Karpas-422 (cell line): ENCODE measurements at regions not wholly inside any gene's neighbourhood (a gene's known extent, or its start where the extent isn't known, plus 50 kb on each side); places are given as distances from the start of the nearest gene placed in this dataset.

Experiments used
- DNase-seq: peaks from one replicate; pipeline ENCODE4 v3.0.0-alpha.2; 2015
- H2AFZ ChIP-seq: fragments of 200-600 bp; sonication (generic); 2 replicates; pipeline ENCODE4 v1.6.1; 2014; ENCODE audit warnings: antibody characterized with exemption, low read length, mixed read lengths
- H3K27ac ChIP-seq: fragments of 200-600 bp; sonication (generic); 2 replicates; pipeline ENCODE4 v1.5.1; 2014; ENCODE audit warnings: mild to moderate bottlenecking, low read length, moderate library complexity
- H3K27me3 ChIP-seq: fragments of 200-600 bp; sonication (generic); 2 replicates; pipeline ENCODE4 v1.6.1; 2014; ENCODE audit warnings: low read length, mixed read lengths
- H3K36me3 ChIP-seq: fragments of 200-600 bp; sonication (generic); 2 replicates; pipeline ENCODE4 v1.6.1; 2014; ENCODE audit warnings: low read length, mixed read lengths; ENCODE audit not compliant: insufficient read depth
- H3K4me1 ChIP-seq: fragments of 200-600 bp; sonication (generic); 2 replicates; pipeline ENCODE4 v1.6.1; 2014; ENCODE audit warnings: mild to moderate bottlenecking, low read length, mixed read lengths
- H3K4me2 ChIP-seq: fragments of 200-600 bp; sonication (generic); 2 replicates; pipeline ENCODE4 v1.6.1; 2014; ENCODE audit warnings: low read length, low read depth, mild to moderate bottlenecking; ENCODE audit not compliant: poor library complexity, severe bottlenecking
- H3K4me3 ChIP-seq: fragments of 200-600 bp; sonication (generic); 2 replicates; pipeline ENCODE4 v1.5.1; 2014; ENCODE audit warnings: mild to moderate bottlenecking, antibody characterized with exemption, low read length, mixed read lengths
- H3K79me2 ChIP-seq: fragments of 200-600 bp; sonication (generic); 2 replicates; pipeline ENCODE4 v1.6.1; 2014; ENCODE audit warnings: mild to moderate bottlenecking, low read length, mixed read lengths
- H3K9ac ChIP-seq: fragments of 200-600 bp; sonication (generic); 2 replicates; pipeline ENCODE4 v1.6.0; 2014; ENCODE audit warnings: low read length
- H3K9me2 ChIP-seq: fragments of 200-600 bp; sonication (generic), shearing (Covaris generic); replicated peaks from 2 replicates; pipeline ENCODE4 v1.6.0; 2014; ENCODE audit warnings: mild to moderate bottlenecking, low read length, moderate library complexity; ENCODE audit not compliant: insufficient read depth
- H3K9me3 ChIP-seq: fragments of 300-700, 200-600 bp; sonication (generic); 2 replicates; pipeline ENCODE4 v1.6.1; 2014; ENCODE audit warnings: low read length, mixed read lengths
- H4K20me1 ChIP-seq: fragments of 200-600 bp; sonication (generic); 2 replicates; pipeline ENCODE4 v1.6.1; 2014; ENCODE audit warnings: mild to moderate bottlenecking, antibody characterized with exemption, low read length, low read depth; ENCODE audit not compliant: insufficient read depth

DNA sequence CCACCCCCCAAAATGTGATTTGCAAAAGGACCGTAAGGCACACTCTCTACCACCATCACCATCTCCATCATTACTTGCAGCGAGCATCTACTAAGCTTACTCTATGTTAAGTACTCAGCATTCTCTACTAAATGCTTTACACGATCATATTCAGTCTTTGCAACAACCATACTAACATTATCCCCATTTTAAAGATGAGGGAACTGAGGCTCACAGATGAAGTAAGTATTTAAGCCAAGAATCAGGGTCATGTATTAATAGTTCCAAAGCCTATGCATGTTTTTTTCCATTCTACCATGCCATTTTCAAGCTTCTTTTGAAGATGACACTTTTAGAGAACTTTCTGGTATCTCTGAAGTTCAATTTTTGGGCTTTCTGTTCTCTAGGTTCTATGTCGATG is 121.7 kb upstream of the ANKRD55 start:
- no peak for DNase-seq
- no peaks in the 10 kb centered on the region for H3K27me3 ChIP-seq
- no peaks in the 10 kb centered on the region for H3K9me3 ChIP-seq
- no peak overlapping the region for H2AFZ ChIP-seq
- no peaks in the 10 kb centered on the region for H3K79me2 ChIP-seq
- H3K36me3 ChIP-seq = no peaks in the 10 kb centered on the region
- H3K9me2 ChIP-seq = no peaks in the 10 kb centered on the region
- no peak overlapping the region for H3K4me3 ChIP-seq
- no peaks in the 10 kb centered on the region for H4K20me1 ChIP-seq
- H3K4me1 ChIP-seq = no peaks in the 10 kb centered on the region
- H3K9ac ChIP-seq = no peak overlapping the region
- H3K27ac ChIP-seq = no peak overlapping the region
- no peak overlapping the region for H3K4me2 ChIP-seq

DNA sequence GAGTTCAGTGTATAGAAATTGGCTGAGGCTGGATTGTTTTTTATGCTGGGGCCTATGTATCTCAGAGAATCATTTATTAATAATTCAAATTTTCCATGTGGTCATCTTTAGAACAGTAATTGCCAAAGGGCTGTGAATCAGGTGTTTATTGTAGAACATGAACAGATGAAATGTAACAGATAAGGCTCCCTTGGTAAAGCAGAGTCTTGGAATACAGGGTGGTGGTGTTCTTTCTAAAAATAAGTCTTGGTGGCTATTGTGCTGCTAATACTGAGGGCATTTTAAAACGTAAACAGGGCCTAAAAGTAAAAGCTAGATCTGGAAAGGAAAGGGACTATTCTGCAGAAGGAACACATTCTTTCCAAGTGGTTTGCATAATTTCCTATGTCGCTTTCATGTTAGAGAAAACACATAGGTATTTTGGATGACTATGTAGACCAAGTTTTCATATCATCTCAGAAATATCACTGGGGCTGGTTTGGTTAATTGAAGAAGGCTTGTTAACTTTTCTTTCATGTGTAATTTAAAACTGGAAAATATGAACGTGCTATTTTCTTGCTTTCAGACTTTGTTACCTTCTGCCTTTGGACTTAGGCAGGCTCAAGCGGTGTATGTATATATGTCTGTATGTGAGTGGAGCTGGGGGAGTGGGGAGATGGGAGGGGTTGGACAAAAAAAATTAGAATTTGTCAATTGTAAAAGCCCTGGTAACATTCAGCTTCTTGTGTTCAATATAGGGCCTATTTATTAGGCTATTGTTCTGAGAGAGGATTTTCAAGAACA is 119.9 kb upstream of the ANKRD55 start:
- no peaks in the 10 kb centered on the region for H3K27me3 ChIP-seq
- H2AFZ ChIP-seq = no peak overlapping the region
- no peak overlapping the region for H3K4me2 ChIP-seq
- no peaks in the 10 kb centered on the region for H4K20me1 ChIP-seq
- no peaks in the 10 kb centered on the region for H3K4me1 ChIP-seq
- no peaks in the 10 kb centered on the region for H3K9me2 ChIP-seq
- no peaks in the 10 kb centered on the region for H3K79me2 ChIP-seq
- H3K27ac ChIP-seq = no peak overlapping the region
- DNase-seq = no peak
- no peaks in the 10 kb centered on the region for H3K36me3 ChIP-seq
- no peaks in the 10 kb centered on the region for H3K9me3 ChIP-seq
- H3K9ac ChIP-seq = no peak overlapping the region
- no peak overlapping the region for H3K4me3 ChIP-seq

- H3K9me3 ChIP-seq = no peaks in the 10 kb centered on the region
- H3K4me1 ChIP-seq = peaks cover 3% of the 10 kb centered on the region
- H4K20me1 ChIP-seq = no peaks in the 10 kb centered on the region
- no peak overlapping the region for H2AFZ ChIP-seq
- no peaks in the 10 kb centered on the region for H3K79me2 ChIP-seq
- no peaks in the 10 kb centered on the region for H3K27me3 ChIP-seq
- no peak for DNase-seq
- no peak overlapping the region for H3K4me2 ChIP-seq
- no peak overlapping the region for H3K9ac ChIP-seq
- no peaks in the 10 kb centered on the region for H3K9me2 ChIP-seq
- H3K36me3 ChIP-seq = no peaks in the 10 kb centered on the region
- no peak overlapping the region for H3K4me3 ChIP-seq
- H3K27ac ChIP-seq = no peak overlapping the region
Measured at GRCh38 chr5:56350597-56351170, 117.6 kb upstream of the ANKRD55 start.

GRCh38 chr5:56350011-56350596 is 117.0 kb upstream of the ANKRD55 start:
- Histone ChIP-seq H3K9me2 (no peaks in the 10 kb centered on the region), H3K27me3 (no peaks in the 10 kb centered on the region), H3K4me1 (peaks cover 9% of the 10 kb centered on the region), H3K4me3 (no peak overlapping the region), H3K79me2 (no peaks in the 10 kb centered on the region), H3K9ac (no peak overlapping the region), H3K9me3 (no peaks in the 10 kb centered on the region), H4K20me1 (no peaks in the 10 kb centered on the region), H3K4me2 (no peak overlapping the region), H3K36me3 (no peaks in the 10 kb centered on the region), H3K27ac (no peak overlapping the region), H2AFZ (no peak overlapping the region)
- DNase-seq = no peak

DNA sequence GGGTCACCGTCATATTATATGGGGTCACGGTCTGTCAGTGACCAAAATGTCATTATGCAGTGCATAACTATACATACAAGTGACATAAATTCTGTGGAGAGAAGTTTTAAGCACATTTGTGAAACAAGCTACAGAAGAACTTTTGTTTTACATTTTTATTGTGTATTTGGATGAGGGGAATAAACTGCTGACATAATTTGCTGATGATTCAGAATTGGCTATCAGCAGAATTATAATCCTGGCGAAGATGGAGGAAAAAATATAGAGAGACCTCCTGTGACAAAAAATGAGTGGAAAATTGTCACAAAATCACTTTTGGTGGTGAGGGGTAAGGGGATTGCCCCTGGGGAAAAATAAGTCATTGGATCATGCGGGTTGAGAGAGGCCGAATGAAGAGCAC is 116.3 kb upstream of the ANKRD55 start:
- no peak overlapping the region for H3K4me2 ChIP-seq
- H3K9me2 ChIP-seq = no peaks in the 10 kb centered on the region
- no peak overlapping the region for H3K4me3 ChIP-seq
- no peak overlapping the region for H2AFZ ChIP-seq
- H3K79me2 ChIP-seq = no peaks in the 10 kb centered on the region
- no peak overlapping the region for H3K27ac ChIP-seq
- no peak for DNase-seq
- no peaks in the 10 kb centered on the region for H3K9me3 ChIP-seq
- no peaks in the 10 kb centered on the region for H3K27me3 ChIP-seq
- H3K4me1 ChIP-seq = peaks cover 15% of the 10 kb centered on the region
- H3K9ac ChIP-seq = no peak overlapping the region
- no peaks in the 10 kb centered on the region for H4K20me1 ChIP-seq
- H3K36me3 ChIP-seq = no peaks in the 10 kb centered on the region

- no peaks in the 10 kb centered on the region for H3K27me3 ChIP-seq
- H3K36me3 ChIP-seq = no peaks in the 10 kb centered on the region
- no peaks in the 10 kb centered on the region for H3K79me2 ChIP-seq
- H3K9ac ChIP-seq = no peak overlapping the region
- no peak overlapping the region for H3K27ac ChIP-seq
- no peaks in the 10 kb centered on the region for H3K9me3 ChIP-seq
- no peaks in the 10 kb centered on the region for H3K9me2 ChIP-seq
- no peak overlapping the region for H3K4me3 ChIP-seq
- DNase-seq = no peak
- H3K4me1 ChIP-seq = peaks cover 26% of the 10 kb centered on the region
- no peaks in the 10 kb centered on the region for H4K20me1 ChIP-seq
- H2AFZ ChIP-seq = no peak overlapping the region
- H3K4me2 ChIP-seq = no peak overlapping the region
Measured at GRCh38 chr5:56346741-56347535, 113.8 kb upstream of the ANKRD55 start.

GRCh38 chr5:56346044-56346710 is 113.0 kb upstream of the ANKRD55 start:
- Histone ChIP-seq H3K27me3 (no peaks in the 10 kb centered on the region), H3K9me2 (no peaks in the 10 kb centered on the region), H3K4me2 (no peak overlapping the region), H3K9me3 (no peaks in the 10 kb centered on the region), H3K4me3 (no peak overlapping the region), H2AFZ (no peak overlapping the region), H4K20me1 (no peaks in the 10 kb centered on the region), H3K9ac (no peak overlapping the region), H3K27ac (no peak overlapping the region), H3K36me3 (no peaks in the 10 kb centered on the region), H3K79me2 (no peaks in the 10 kb centered on the region), H3K4me1 (peaks cover 26% of the 10 kb centered on the region)
- no peak for DNase-seq
